ENCODE measurements at regions not wholly inside any gene's neighbourhood (a gene's known extent, or its start where the extent isn't known, plus 50 kb on each side); places are given as distances from the start of the nearest gene placed in this dataset.

GRCh38 chr6:95095855-95096254 is 481.5 kb upstream of the MANEA start:
- TF ChIP-seq POLR2A (IDR thresholded peaks at IDR 0.05; ENCODE audit: control extremely low read depth in 1 of 2, low read depth in 2 of 2, low read length in 2 of 2) = no peak
- TF ChIP-seq, protein P1, sequence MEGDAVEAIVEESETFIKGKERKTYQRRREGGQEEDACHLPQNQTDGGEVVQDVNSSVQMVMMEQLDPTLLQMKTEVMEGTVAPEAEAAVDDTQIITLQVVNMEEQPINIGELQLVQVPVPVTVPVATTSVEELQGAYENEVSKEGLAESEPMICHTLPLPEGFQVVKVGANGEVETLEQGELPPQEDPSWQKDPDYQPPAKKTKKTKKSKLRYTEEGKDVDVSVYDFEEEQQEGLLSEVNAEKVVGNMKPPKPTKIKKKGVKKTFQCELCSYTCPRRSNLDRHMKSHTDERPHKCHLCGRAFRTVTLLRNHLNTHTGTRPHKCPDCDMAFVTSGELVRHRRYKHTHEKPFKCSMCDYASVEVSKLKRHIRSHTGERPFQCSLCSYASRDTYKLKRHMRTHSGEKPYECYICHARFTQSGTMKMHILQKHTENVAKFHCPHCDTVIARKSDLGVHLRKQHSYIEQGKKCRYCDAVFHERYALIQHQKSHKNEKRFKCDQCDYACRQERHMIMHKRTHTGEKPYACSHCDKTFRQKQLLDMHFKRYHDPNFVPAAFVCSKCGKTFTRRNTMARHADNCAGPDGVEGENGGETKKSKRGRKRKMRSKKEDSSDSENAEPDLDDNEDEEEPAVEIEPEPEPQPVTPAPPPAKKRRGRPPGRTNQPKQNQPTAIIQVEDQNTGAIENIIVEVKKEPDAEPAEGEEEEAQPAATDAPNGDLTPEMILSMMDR (IDR thresholded peaks at IDR 0.05; ENCODE audit: control extremely low read depth in 1 of 3, insufficient read depth in 1 of 3, low read depth in 1 of 3, low read length in 3 of 3) = no peak
